GM21723 (cell line): ENCODE measurements at regions not wholly inside any gene's neighbourhood (a gene's known extent, or its start where the extent isn't known, plus 50 kb on each side); places are given as distances from the start of the nearest gene placed in this dataset.

Experiments used
- ATAC-seq: cut with Tn5 transposase; IDR thresholded peaks from one replicate; pipeline ENCODE4 v1.9.1; 2021; ENCODE audit warnings: mild to moderate bottlenecking, moderate library complexity; ENCODE audit not compliant: unreplicated experiment

DNA sequence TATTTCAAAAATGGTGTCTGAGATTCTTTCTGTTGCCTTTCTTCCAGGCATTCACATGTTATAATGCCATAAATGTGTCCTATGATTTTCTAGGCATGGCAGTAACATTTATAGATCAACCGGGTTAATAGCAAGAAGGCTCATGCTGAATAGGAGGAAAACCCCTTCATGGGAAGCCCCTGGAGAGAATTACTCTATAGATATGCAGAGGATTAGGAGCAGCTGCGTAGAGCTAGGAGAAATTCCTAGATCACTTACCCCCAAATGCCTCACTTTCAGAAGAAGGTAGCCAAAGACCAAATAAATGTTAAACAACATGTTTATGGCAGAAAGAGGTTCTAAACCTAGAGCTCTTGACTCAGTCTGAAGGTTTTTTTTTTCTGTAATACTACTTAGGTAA, 153.4 kb upstream of the CTNNA2 start:
- ATAC-seq: no peak

DNA sequence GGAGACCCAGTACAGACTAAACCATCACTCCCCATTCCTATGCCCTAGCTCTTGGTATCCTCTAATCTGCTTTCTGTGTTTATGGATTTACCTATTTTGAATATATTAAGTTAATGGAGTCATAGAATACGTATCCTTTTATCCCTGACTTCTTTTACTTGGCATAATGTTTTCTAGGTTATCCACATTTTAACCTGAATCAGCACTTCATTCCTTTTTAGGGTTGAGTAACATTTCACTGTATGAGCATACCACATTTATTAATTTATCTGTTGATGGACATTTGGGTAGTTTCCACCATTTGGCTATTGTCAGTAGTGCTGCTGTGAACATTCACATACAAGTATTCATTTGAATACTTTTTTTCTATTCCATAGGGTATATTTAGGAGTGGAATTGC, 157.3 kb upstream of the CTNNA2 start:
- ATAC-seq: no peak

DNA sequence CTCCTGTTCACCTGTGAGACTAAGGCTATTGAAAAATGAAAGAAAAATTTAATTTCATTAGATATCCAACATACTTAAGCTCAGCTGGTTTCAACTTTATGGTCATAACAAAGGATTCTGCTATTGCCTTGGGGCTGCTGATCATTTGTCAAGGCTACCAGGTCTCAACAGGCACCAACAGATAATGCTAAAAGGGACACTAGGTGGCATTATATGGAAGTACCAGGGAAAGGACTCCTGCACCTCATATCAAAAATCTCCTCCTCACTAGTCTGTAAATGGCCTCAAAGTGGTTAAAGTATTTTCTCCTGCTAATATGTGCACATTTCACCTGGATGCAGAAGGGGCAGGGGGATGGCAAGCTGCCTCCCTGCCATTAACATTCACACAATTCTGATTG, 167.9 kb upstream of the REG3A start:
- no peak for ATAC-seq

DNA sequence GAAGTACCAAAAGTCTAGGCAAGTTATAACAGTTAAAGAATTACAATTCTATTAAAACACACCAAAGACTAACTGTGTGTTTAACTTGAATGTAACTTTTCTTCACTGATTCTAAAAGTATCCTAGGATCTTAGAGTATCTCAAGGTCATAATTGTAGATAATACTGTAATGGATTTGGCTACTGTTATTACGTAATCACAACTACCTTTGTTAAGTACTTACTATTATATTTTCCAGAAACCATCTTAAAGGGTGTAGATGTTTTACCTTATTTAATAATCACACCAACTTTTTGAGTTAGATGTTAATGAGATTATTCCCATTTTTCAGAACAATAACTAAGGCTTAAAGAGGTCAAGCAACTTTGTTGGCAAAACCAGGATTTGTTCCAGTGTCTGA, 161.3 kb upstream of the REG3A start:
- ATAC-seq: no peak

DNA sequence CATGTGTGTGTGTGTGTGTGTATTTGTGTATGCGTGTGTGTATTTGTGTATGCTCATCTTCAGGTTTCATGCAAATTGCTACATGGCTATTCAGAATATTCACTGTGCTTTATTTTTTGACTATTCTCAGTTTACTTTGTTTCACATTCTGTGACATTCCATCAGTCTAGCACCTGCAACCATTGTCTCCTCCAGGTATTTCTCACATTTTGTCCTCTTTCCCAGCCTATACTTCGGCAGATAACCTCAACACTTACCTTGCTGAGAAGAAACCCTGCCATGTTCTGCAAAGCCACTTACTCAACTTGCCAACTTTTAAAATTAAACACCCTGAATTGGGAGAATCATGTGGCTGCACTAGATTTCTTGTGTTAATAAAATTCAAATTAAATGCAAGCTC, 135.4 kb upstream of the REG3A start:
- no peak for ATAC-seq

DNA sequence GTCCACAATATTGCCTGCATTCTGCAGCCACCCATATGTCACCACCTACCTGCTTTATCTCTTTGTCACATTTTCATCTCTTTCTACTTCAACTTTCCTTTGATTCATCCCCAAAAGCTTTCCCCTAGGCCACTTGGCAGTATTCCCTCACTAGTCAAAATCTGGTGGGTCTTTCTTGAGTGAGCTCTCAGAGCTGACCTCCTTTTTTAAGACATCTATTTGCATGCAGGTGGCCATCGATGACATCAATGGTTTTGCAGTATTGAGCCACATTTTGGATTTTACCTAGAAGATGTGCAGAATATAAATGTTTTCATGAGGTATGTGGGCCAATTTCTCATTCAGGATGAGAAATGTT, 133.4 kb upstream of the REG3A start:
- ATAC-seq: no peak

DNA sequence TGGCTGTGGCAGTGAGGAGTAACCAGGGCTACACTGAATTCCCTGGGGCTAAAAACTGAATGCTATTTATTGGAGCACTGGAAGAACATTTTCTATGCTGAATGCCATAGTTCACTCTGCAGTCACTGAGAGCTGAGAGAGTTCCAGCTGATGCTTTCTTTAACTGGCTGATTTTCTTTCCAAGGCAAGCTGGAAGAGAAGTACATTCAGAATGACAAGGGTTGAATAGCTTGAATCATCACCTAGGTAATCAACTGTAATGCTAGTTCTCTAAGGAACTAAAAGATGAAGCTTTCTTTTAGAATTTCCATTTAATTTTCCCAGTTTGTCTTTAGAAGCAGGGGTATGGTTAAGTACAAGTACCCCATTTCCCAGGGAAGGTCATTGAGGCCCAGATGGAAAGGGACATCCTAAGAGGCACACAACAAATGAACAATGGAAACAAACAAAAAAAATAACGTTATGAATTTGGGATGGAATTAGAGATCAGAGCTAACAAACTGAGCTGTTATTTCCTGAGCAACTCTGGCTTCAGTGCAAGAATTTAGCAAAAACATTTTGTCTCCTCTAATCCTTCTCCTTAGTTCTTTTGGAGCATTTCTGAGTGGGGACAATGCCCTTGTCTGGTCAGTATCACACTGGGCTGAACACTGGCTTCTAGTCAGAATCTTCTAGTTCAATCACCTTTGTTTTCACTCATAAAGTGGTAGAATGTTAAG, 132.8 kb upstream of the REG3A start:
- no peak for ATAC-seq

DNA sequence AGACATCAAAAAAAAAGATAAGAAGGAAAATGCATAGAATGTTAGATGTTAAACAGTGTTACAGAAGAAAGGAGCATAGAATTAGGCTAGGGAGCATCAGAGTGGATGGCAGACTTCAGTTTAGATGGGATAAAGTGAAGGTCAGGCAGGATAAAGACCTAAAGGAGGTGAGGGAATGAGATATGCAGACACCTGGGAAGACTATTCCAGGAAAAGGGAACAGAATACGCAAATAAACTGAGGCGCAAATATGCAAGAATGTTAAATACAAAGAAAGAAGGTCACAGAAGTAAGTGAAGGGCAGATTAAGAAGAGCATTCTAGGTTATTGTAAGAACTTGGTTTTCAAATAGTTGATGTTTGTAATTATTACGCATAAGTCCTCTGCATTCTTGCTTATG, 116.3 kb upstream of the REG3A start:
- no peak for ATAC-seq

DNA sequence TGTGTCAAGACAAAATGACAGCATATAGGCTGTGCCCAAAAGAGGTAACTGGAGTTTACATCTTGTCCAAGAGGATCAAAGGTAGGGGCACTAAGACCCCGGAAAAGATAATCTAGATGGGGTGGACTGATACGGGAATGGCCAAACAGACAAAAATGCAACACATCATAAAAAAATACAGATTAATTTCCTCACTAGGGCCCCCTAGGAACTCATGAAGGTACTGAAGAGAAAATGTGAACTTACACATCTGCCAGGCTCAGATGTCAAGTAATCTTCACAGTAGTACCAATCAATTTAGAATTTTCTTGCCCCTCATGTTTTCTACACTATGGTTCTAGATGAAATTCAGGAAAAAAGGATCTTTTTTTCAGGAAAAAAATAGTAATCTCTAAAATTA, 115.6 kb upstream of the REG3A start:
- no peak for ATAC-seq

DNA sequence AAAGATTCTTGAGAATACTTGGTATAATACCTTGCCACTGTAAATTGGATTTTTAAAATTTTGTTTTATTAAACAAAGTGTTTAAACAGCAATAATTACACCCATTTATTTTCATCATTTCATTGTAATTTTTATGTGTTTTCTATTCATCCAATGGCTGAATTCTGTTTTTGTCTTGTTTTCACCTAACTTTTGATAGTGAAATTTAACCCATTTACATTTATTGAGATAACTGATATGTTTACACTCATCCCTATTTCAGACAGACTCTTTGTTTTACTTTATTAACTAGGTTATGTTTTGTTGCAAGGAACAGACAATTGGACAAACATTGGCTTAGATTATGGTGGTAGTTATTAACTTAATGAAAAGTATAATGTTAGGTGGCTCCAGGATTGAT, 113.1 kb upstream of the REG3A start:
- no peak for ATAC-seq

DNA sequence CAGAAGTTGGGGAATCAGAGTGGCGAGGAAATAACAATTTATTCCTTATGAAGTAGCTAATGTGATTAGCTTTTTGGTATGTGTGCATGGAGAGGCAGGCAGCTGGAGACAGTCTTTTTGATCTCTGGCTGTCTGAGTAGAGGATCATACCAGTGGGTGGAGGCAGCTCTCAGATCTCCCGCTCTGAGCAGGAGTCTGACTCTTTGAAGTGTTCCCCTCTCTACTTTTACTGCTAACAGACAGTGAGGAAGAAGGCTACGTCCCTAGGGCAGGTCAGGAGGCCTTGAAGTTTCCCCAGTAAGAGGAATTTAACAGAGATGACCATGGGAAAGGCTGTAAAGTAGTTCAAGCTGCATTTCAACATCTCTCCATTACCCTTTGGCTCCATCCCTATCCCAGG, 111.9 kb upstream of the REG3A start:
- ATAC-seq: no peak

DNA sequence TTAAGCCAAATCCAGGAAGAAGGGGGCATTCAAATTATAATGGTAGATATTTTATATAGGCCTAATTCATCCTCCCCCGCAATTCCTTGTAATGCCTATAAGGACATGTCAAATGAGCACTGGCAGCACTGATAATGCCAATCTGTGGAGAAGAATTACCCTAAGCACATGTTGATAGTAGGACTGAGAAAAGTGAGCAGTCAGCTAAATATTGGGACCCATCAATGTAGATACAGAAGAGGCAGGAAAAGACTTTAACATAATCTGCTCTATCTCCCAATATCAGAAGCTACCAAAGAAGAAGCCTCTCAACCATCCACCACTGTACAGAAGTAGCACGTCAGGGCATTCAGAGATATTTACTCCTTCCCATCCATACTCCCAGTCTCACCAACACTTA, 101.3 kb upstream of the REG3A start:
- ATAC-seq: no peak

DNA sequence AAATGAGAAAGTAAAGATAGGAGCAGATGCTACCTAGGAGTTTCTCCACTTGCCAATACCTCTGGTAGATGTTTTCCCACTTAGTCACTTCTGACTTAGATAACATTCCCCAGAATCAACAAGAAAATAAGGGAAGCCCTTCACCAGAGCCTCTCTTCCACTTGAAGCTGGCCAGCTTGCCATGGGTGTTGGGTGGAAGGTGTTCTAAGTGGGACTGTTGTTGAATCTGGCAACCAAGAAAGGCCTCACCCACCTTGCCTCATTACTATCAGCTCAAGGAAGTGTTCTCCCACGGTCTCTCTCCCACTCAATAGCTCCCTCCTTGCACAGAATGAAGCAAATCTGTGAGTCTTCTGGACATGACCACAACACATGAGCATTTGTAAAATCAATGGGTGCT, 100.4 kb upstream of the REG3A start:
- no peak for ATAC-seq

DNA sequence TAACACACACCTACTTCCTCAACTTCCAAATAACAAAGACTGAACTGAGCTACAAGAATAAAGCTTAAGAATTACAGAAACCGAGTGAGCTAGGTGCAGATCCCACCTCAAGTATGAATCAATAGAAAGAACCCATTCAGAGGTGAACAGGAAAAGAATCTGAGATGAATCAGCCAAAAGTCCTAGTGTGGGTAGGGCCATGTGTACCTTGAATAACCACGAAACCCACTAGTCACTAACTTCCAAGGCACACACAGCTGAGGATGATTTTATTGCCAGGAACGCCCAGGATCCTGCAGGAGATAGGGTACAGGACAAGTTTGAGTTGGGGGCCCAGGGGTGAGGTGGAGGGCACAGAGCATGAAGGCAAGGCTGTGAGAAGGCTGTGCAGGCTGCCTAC, 99.7 kb upstream of the REG3A start:
- ATAC-seq: no peak

DNA sequence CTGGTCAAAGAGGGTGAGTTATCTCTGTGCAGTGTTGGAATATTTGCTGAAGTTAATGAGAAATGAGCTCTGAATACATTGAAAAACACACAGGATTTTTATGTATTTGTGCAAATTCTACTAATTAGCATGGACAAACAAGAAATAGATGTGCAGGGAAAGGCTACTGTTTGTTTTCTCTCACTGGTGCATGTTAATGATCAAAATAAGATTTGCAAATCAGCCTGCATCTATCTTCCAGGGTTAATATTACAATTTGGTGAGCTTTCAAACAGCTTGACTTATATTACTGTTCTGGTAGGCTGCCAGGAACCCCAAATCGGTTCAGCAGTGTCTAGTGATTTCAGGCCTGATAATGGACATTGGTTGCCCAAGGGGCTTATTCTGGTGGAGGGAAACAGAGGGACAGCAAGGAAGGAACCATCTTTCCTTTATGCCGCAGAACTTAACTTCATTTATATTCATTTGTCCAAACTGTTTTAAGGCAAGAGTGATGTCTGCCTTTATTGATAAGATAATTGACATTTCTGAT, 93.8 kb upstream of the REG3A start:
- ATAC-seq: no peak

DNA sequence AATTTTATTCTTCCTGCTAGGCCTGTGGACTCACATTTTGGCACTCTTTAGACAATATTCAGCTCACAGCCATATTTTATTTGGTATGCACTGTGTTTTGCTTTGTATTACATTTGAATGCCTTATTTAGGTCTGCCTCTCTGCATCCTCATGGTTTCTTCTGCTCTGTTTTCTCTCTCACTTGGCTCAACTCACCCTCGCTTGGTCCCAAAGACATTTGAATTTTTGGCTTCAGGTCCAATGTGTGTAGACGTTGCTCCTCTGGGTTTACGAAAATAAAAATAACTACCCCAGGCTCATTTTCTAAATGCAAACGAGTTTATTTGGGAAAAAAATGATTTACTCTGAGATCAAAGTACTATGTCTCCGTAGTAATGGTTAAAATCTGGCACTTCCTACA, 91.1 kb upstream of the REG3A start:
- no peak for ATAC-seq

DNA sequence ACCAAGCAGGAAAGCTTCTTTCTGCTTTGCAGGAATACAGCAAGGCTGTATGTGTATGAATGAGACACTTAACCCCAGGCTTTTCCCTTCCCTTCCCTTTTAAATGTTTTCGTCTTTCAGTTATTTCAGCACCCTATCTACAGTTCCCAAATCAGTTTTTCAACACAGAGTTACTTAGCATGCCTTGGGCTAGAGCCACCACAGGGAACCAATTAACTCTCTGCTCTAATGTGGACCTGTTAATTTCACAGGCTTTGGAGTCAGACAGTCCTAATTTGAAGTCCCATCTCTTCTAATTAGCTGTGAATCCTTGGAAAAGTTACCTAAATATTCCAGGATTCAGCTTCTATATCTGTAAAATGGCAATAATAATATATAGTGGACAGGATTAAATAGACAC, 89.2 kb upstream of the REG3A start:
- no peak for ATAC-seq

DNA sequence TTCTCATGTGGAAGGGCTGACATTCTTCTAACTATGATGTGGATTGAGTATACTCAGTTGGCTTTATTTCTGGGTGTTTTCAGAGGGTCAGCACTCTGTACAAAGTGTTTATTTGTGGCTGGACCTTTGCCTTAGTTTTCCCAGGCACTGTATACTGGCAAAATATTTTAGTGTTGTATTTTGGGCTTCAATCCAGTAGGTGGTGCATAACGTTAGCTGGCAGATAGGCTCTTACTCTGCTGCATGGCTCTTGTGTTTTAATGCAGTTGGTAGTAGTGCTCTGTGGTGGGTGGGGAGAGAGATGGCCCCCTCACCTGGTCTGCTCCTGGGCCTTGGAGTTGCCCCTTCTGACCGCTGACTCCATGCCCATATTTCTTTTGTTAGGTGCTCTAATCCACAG, 75.6 kb upstream of the REG3A start:
- no peak for ATAC-seq

DNA sequence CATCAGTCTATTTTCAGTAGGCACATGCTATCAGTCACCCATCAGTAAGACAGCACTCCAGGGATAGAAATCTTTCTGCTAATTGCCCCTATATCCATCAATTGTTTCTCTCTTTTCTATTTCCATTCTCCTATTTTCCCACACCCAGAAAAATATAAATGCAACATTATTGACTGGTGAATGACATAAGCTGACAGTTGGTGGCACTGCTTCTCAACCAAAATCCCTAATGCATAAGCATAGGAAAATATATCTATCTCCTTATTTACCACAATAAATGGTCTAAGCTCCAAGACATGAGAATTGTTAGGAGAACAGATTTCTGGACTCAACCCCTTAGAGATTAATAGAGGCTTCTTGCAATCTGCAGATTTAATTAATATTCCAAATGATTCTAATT, 64.0 kb upstream of the REG3A start:
- ATAC-seq: no peak

DNA sequence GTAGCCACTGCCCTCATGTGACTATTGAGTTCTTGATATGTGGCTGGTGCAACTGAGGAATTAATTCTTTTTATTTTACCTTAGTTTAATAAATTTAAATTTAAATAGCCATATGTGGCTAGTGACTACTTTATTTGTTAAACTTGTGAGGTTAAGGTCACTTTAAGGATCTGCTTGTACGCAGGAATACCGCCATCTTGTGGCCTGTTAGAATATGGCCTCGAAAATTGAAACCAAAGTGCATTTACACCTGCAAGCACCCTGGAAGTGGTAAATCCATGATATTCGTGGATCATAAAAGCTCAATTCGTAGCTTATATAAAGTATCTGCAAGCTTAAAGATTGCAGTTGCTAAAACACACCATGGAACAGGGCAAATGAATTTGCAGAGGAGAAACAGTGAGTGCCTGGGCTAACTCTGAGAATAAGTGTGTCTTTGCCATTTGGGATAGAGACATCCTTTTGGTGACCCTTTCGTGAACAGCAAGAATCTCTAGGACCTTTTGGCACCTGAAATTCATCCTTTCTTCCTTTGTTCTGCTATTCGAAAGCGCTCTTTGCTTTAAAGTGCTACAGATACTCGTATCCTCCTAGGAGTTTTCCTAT, 59.9 kb upstream of the REG3A start:
- ATAC-seq: peak; percentile 74

DNA sequence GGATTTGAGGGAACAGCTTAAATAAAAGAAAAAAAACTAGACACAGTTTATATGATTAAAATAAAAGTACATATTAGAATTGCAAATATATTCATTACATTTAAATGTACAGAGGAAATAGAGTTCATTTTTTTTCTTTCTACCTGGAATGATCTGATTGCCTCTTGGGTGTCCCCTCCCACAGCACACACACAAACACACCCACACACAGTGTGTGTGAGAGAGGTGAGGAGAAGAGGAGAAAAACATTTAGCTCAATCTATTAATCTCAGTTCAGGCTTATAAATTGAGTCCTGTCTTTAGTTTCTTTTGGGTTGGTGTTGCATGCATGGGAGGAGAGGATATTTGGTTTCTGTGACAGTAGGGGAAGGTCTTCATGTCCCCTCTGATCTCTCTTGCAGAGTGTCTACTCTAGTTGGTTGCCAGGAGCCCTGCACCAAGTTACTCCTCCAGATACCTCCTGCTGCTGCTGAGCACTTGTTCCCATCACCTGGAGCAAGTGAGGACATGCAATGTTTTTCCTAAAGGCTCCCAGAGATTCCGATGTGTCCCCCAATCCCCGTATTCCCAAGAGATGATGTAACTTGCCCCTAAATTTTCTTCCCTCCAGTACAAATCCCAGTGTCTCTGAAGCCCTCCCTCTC, 50.8 kb upstream of the REG3A start:
- no peak for ATAC-seq
